ENCODE measurements at regions not wholly inside any gene's neighbourhood (a gene's known extent, or its start where the extent isn't known, plus 50 kb on each side); places are given as distances from the start of the nearest gene placed in this dataset.

DNA sequence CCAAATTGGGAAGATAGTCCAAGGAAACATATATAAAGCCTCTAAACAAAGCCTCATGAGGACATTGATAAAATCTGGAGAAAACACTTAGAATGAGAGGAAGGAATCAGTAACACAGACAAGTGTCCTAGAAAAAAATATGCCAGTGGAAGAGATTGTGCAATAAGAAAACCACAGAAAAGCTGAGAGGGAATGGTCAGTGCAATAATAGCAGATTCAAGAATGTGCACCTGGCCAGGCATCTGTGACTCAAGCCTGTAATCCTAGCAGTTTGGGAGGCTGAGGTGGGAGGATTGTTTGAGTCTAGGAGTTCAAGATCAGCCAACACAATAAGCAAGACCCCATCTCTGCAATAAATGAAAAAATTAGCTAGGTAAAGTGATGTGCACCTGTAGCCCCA lies 691.2 kb upstream of the CDH6 start:
- H4K20me1 ChIP-seq (replicated peaks in 1 of 2; ENCODE audit: control insufficient read depth in 1 of 2, insufficient read depth in 2 of 2, low read length in 2 of 2), result no peaks in the 10 kb centered on the region
- no peak overlapping the region for H2BK12ac ChIP-seq (ENCODE audit: low read depth, low read length)
- FAIRE-seq (no peak), DNase-seq (ENCODE audit: low read depth in 1 of 2, low spot score in 2 of 2) (no peak)
- no peak overlapping the region for H3K18ac ChIP-seq (ENCODE audit: extremely low read depth, low read length)
- no peak overlapping the region for H2BK15ac ChIP-seq (ENCODE audit: low read length)
- no peaks in the 10 kb centered on the region for H3K36me3 ChIP-seq (ENCODE audit: control insufficient read depth in 2 of 4, insufficient read depth in 4 of 4, low read length in 3 of 4)
- no peaks in the 10 kb centered on the region for H3K23me2 ChIP-seq (ENCODE audit: low read depth, low read length)
- no peak overlapping the region for H2BK5ac ChIP-seq (ENCODE audit: low read depth, low read length)
- no peaks in the 10 kb centered on the region for H3K27me3 ChIP-seq (replicated peaks in 1 of 4; ENCODE audit: control insufficient read depth in 3 of 4, extremely low read depth in 1 of 4, insufficient read depth in 3 of 4, low read length in 3 of 4)
- no peak overlapping the region for H2AK5ac ChIP-seq (ENCODE audit: low read depth, low read length)
- no peaks in the 10 kb centered on the region for H3K79me2 ChIP-seq (ENCODE audit: control insufficient read depth in 1 of 2, insufficient read depth in 2 of 2, low read length in 2 of 2)
- ChIA-PET POLR2A (ENCODE audit: partially characterized antibody) (no interaction called here), CTCF (ENCODE audit: partially characterized antibody) (interaction anchor here (0.7 kb wide), 1 partner anchor 205 kb away, joined by 3 read pairs; no protein-coding TSS in a partner anchor)
- no peak overlapping the region for H4K5ac ChIP-seq (ENCODE audit: insufficient read length, low read depth, low read length)
- no peak overlapping the region for H3K4me2 ChIP-seq (ENCODE audit: insufficient read depth in 1 of 2, low read depth in 2 of 2, low read length in 2 of 2)
- no peak overlapping the region for H4K8ac ChIP-seq (ENCODE audit: extremely low read depth, insufficient read depth, low read length)
- no peak overlapping the region for H4K91ac ChIP-seq (replicated peaks; ENCODE audit: insufficient read length, low read length)
- no peak overlapping the region for H2BK20ac ChIP-seq (ENCODE audit: low read length)
- H3K4ac ChIP-seq (replicated peaks; ENCODE audit: insufficient read length, low read depth, low read length), result no peak overlapping the region
- H3K4me3 ChIP-seq (ENCODE audit: extremely low read depth in 1 of 4, insufficient read depth in 2 of 4, low read depth in 3 of 4, low read length in 4 of 4), result no peak overlapping the region
- no peak overlapping the region for H2AFZ ChIP-seq (ENCODE audit: low read length)
- H3K9ac ChIP-seq (replicated peaks in 1 of 4; ENCODE audit: extremely low read depth in 1 of 4, low read depth in 3 of 4, low read length in 3 of 4), result no peak overlapping the region
- H3K79me1 ChIP-seq (ENCODE audit: low read depth, low read length), result no peaks in the 10 kb centered on the region
- no peaks in the 10 kb centered on the region for H3K9me3 ChIP-seq (ENCODE audit: insufficient read depth in 2 of 2, low read depth in 1 of 2, low read length in 1 of 2)
- H3K27ac ChIP-seq (ENCODE audit: low read depth, low read length), result no peak overlapping the region
- no peak overlapping the region for H3K23ac ChIP-seq (ENCODE audit: insufficient read length)
- H2BK120ac ChIP-seq (replicated peaks; ENCODE audit: low read depth, low read length), result no peak overlapping the region
- no peak overlapping the region for H3K14ac ChIP-seq (ENCODE audit: insufficient read length)
- no peak overlapping the region for H3K56ac ChIP-seq (replicated peaks; ENCODE audit: insufficient read length, low read depth, low read length)
- peaks cover 0 to 3% (median 1%) of the 10 kb centered on the region in 4 experiments; a peak in 1 of 7 replicates for H3K4me1 ChIP-seq (replicated peaks in 1 of 4; ENCODE audit: control insufficient read depth in 3 of 4, insufficient read depth in 4 of 4, low read length in 3 of 4)
- TF ChIP-seq RAD21 (IDR thresholded peaks at IDR 0.05 in 1 of 2, conservative IDR thresholded peaks at IDR 0.05 in 1 of 2; ENCODE audit: low read depth in 2 of 2, low read length in 2 of 2) (no peak), ZNF274 (IDR thresholded peaks at IDR 0.05; ENCODE audit: borderline replicate concordance, extremely low read depth, low read length) (no peak), JUN (IDR thresholded peaks at IDR 0.05; ENCODE audit: low read depth, low read length) (no peak), BCL11A (IDR thresholded peaks at IDR 0.05; ENCODE audit: low read depth in 2 of 2, low read length in 2 of 2) (no peak), RBBP5 (IDR thresholded peaks at IDR 0.05; ENCODE audit: borderline replicate concordance, low read depth, low read length) (no peak), RNF2 (IDR thresholded peaks at IDR 0.05; ENCODE audit: borderline replicate concordance, low read depth, low read length, missing control alignments, poor library complexity, severe bottlenecking) (no peak), POLR2AphosphoS5 (IDR thresholded peaks at IDR 0.05; ENCODE audit: low read depth, low read length) (no peak), BRCA1 (IDR thresholded peaks at IDR 0.05; ENCODE audit: low read depth, low read length) (no peak), SIN3A (conservative IDR thresholded peaks at IDR 0.05 in 1 of 2, IDR thresholded peaks at IDR 0.05 in 1 of 2; ENCODE audit: low read depth in 1 of 2, low read length in 2 of 2) (no peak)
- TF ChIP-seq, protein P1, sequence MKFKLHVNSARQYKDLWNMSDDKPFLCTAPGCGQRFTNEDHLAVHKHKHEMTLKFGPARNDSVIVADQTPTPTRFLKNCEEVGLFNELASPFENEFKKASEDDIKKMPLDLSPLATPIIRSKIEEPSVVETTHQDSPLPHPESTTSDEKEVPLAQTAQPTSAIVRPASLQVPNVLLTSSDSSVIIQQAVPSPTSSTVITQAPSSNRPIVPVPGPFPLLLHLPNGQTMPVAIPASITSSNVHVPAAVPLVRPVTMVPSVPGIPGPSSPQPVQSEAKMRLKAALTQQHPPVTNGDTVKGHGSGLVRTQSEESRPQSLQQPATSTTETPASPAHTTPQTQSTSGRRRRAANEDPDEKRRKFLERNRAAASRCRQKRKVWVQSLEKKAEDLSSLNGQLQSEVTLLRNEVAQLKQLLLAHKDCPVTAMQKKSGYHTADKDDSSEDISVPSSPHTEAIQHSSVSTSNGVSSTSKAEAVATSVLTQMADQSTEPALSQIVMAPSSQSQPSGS (IDR thresholded peaks at IDR 0.05; ENCODE audit: low read length), result no peak

Measured in H1 (cell line).